HG02884 (cell line): ENCODE measurements at regions not wholly inside any gene's neighbourhood (a gene's known extent, or its start where the extent isn't known, plus 50 kb on each side); places are given as distances from the start of the nearest gene placed in this dataset.
"Not testable (repeated sequence)": the region's sequence is repeated elsewhere in the genome, so short reads cannot be mapped to it uniquely, and the experiment has no call there.

Experiments
- ATAC-seq: cut with Tn5 transposase; IDR thresholded peaks from one replicate; pipeline ENCODE4 v1.9.1; 2021; ENCODE audit warnings: mild to moderate bottlenecking, moderate library complexity; ENCODE audit not compliant: unreplicated experiment

DNA sequence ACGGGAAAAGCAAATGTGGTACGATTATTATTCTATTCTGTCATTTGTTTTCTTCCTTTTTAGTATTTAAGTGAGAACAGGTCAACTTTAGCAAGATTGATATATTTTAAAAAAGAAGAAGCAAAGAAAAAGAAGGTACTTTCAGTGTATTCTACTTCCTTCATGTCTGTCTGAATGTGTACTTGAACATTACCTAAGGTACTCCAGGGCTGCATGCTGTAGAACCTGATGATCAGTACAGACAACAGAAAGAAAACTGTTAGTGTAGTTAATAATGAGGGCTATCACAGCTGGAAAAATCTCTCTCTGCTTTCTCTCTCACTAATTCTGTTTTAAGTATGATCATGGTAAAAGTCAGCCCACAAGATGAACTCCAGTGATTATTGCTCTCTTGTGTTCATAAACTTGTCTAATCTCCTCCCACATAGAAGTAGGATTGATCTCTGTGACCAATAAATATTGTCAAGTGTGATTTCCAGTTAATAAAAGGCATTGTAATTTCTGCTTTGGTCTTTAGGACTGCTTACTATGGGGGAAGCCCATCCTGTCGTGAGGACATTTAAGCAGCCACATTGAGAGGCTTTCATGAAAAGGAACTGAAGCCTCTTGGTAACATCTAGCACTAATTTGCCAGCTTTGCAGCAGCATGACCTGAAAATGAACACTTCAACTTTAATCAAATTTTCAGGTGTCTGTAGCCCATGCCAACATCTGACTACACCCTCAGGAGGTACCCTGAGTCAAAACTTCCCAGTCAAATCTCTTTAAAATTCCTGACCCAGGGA is 864.0 kb upstream of the ACO1 start:
- ATAC-seq = peak; percentile 87

DNA sequence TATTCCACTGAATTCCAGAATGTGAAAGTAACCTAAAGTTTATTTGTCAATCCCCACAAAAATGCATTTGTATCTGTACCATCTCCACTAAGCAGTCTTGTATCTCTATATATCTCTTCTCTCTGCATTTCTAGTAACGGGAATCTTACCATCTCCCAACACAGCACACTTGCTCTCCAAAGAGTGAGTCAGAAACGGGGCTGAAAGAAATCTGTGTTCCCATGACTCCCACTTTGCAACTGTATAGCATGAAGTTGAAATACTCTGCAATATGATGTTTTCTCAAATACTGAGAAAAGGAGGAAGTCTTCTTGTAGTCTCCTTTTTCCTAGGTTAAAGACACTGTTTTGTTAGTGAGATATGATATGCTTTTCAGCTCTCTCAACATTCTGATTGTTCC is 848.8 kb upstream of the ACO1 start:
- ATAC-seq = no peak

DNA sequence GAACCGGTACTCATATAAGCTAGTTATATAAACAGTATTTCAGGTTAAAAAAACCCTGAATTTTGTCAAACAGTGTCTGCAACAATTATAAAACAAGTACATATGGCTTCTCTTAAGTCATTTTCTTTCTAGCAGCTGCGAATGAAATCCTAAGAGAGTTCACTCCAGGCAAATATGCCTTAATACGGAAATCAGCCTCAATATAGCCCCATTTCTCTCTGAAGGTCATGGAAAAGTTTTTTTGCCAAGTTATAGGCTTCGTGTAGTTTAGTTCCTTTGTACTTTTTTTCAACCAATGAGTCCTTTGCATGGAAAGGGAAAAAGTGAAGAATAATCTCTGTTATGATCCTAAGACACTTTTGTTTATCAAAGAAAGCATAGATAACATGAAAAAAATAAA is 848.0 kb upstream of the ACO1 start:
- no peak for ATAC-seq

- no peak for ATAC-seq
Observed at GRCh38 chr9:31541721-31542281, 842.6 kb upstream of the ACO1 start.

DNA sequence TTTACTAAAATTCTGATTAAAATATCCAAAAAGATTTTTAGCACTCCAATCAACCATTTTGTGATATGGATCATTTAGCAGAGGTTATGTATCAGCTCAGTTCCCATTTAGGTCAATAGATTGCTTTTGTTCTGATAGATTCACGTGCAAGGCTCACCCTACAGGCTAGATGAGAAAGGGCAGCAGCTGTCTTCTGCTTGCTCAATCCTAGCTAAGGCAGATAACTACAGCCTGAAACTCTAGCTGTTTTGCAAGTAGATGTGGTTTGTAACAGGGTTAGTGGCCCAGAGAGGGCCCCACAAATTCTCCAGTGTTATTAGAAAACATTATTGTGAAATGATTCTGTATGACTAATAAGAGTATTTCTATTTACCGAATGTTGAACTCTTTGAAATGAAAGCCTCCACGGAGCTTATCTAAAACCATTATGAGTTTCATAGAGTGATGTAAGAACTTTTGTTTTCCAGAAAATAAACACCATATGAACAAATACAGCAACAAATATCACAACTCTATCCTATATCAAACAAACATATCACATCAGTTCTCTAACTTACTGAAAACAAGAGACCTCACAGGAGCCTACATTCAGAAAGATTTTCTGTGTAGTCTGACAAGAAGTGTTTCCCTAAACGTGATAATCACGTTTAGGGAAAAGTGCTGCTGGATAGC is 841.9 kb upstream of the ACO1 start:
- ATAC-seq = peak; percentile 99

GRCh38 chr9:31554941-31555340 is 829.5 kb upstream of the ACO1 start:
- ATAC-seq = no peak

- ATAC-seq = no peak
Observed at GRCh38 chr9:31556667-31557463, 827.6 kb upstream of the ACO1 start.

- not testable (repeated sequence) for ATAC-seq
Observed at GRCh38 chr9:31572190-31572589, 812.3 kb upstream of the ACO1 start.

DNA sequence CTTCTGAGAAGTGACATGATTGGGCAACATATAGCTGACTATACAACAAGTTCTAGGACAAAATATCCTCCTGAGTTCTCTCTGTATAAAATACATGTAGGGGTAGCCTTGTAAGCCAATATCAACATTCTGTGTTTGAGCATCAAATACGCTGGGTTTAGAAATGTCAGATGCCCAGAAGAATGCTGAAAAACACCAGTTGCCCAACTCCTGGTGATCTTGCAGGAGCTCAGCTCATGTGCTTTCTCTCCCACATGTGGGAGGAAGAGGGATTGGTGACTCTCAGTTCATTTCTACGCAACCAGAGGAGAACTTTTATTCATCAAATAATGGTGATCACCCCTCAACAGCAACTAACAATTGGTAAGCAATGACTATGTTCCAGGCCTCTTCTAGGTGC is 810.9 kb upstream of the ACO1 start:
- ATAC-seq = no peak

DNA sequence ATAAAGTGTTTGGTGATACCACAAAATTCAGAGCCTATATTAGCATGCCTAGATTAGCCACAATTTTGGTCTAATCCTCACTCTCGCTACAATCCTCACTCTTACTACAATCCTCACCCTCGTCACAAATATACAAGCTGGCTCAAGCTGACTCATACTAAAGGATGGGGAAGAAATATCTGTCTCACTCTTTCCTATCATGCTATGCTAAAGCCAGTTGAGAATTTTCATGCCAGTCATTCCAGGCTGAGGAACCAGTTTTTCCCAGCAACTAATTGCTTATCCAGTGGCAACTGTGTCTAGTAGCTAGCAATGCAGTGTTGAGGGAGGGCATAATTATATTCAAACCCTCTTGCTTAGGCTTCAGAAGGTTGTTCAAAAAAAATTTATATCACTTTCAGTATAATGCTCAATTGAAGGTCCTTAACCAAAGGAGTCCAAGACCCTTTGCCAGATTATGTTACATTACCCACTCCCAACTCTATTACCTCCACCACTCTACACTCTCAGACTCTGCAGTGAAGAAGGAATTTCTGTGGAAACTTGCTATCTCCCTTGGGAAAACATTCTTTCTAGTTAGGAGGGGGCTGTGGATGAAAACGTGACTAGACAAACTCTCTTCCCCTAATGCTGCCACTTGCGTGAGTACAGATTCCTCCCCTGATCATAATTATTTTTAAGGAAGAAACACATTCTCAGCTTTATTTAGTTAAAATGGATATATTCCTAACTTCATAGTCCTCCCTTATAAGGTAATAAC is 810.3 kb upstream of the ACO1 start:
- no peak for ATAC-seq

- ATAC-seq = no peak
Observed at GRCh38 chr9:31582071-31582470, 802.4 kb upstream of the ACO1 start.

- no peak for ATAC-seq
Observed at GRCh38 chr9:31582561-31582960, 801.9 kb upstream of the ACO1 start.

- no peak for ATAC-seq
Observed at GRCh38 chr9:31585158-31585557, 799.3 kb upstream of the ACO1 start.

DNA sequence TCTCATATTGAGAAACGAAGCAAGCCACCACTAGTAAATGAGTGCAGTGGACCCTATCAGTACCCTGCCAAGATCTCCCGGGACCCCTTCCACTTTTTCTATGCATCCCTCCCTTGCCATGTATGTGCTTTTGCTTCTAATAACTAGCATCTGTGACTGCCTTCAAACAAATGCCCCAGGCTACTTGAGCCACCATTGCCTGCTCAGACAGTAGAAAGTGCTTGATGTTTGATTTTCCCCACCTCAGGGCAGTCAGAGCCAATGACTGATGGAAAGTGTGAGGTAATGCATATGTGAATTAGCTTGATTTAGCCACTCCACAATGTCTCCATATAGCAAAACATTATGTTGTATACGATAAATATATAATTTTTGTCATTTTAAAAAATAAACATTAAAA is 797.3 kb upstream of the ACO1 start:
- ATAC-seq = no peak

GRCh38 chr9:31588006-31588405 is 796.4 kb upstream of the ACO1 start:
- ATAC-seq = no peak

DNA sequence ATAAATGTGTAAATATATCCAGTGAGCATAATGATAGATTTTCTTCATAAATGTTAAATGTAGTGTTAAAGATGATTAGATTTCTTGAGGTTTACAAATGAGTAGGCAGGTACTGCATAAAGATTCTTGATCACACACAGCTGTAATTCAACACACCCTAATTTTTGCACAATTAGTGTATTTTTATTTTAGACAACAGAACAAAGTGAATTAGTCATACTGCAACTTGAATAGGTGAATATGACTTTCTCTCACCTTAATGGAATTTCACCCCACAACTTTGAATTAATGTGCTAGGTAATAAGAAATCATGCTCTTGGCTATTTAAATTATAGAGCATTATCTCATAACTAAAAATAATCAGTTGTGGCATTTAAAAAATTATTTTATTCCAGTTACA is 795.7 kb upstream of the ACO1 start:
- no peak for ATAC-seq

GRCh38 chr9:31590091-31590490 is 794.4 kb upstream of the ACO1 start:
- ATAC-seq = no peak

GRCh38 chr9:31597086-31597485 is 787.4 kb upstream of the ACO1 start:
- not testable (repeated sequence) for ATAC-seq

GRCh38 chr9:31597977-31598376 is 786.5 kb upstream of the ACO1 start:
- peak; percentile 56 for ATAC-seq

- ATAC-seq = no peak
Observed at GRCh38 chr9:31601666-31602065, 782.8 kb upstream of the ACO1 start.

DNA sequence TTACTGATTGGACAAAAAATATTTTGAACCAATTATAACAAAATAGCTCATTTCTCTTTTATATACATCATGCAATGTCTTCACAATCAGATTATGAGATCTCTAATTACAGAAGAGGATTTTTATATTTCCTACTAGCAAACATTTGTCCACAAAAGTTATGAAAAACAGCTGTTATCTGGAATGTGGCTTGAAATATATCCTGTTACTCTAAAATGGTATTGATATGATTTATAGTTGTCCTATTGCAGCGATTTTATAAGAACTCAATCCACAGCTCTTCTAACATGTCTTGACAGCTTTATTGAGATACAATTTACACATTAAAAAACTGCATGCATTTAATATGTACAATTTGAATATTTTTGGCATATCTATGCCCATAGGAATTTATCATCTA is 779.9 kb upstream of the ACO1 start:
- no peak for ATAC-seq
